OCI-LY1 (cell line): ENCODE measurements at regions not wholly inside any gene's neighbourhood (a gene's known extent, or its start where the extent isn't known, plus 50 kb on each side); places are given as distances from the start of the nearest gene placed in this dataset.

Experiments used
- H2AFZ ChIP-seq: fragments of 200-600 bp; sonication (generic), shearing (Covaris generic); 2 replicates; pipeline ENCODE4 v1.6.0; 2014; ENCODE audit warnings: antibody characterized with exemption, mild to moderate bottlenecking, low read length
- H3F3A ChIP-seq: fragments of 200-600 bp; sonication (generic), shearing (Covaris generic); 2 replicates; pipeline ENCODE4 v1.6.0; 2014; ENCODE audit warnings: mild to moderate bottlenecking, antibody characterized with exemption, low read length, moderate library complexity; ENCODE audit not compliant: insufficient read depth
- H3K27ac ChIP-seq: fragments of 200-600 bp; sonication (generic); 2 replicates; pipeline ENCODE4 v1.5.1; 2014; ENCODE audit warnings: low read length, mixed run types, mild to moderate bottlenecking, low read depth; ENCODE audit not compliant: poor library complexity, severe bottlenecking
- H3K27me3 ChIP-seq: fragments of 200-600 bp; sonication (generic); 2 replicates; pipeline ENCODE4 v1.6.0; 2014; ENCODE audit warnings: antibody characterized with exemption, mild to moderate bottlenecking, low read length, moderate library complexity; ENCODE audit not compliant: insufficient read depth
- H3K36me3 ChIP-seq: fragments of 200-600 bp; sonication (generic); 2 replicates; pipeline ENCODE4 v1.6.1; 2014; ENCODE audit warnings: mild to moderate bottlenecking, antibody characterized with exemption, low read length, moderate library complexity, mixed read lengths; ENCODE audit not compliant: insufficient read depth
- H3K4me1 ChIP-seq: fragments of 200-600 bp; sonication (generic); 2 replicates; pipeline ENCODE4 v1.5.1; 2014; ENCODE audit warnings: mild to moderate bottlenecking, low read length, moderate library complexity; ENCODE audit not compliant: insufficient read depth, severe bottlenecking
- H3K4me2 ChIP-seq: fragments of 200-600 bp; sonication (generic), shearing (Covaris generic); 2 replicates; pipeline ENCODE4 v1.6.1; 2014; ENCODE audit warnings: low read length
- H3K4me3 ChIP-seq: fragments of 200-600 bp; sonication (generic); 2 replicates; pipeline ENCODE4 v1.5.1; 2014; ENCODE audit warnings: low read length, low read depth, mild to moderate bottlenecking, mixed read lengths; ENCODE audit not compliant: poor library complexity, severe bottlenecking
- H3K79me2 ChIP-seq: fragments of 200-600 bp; shearing (Covaris generic); 2 replicates; pipeline ENCODE4 v1.6.1; 2016; ENCODE audit warnings: mixed run types, low read length, mixed read lengths; ENCODE audit not compliant: insufficient read depth
- H3K9ac ChIP-seq: fragments of 200-600 bp; sonication (generic), shearing (Covaris generic); 2 replicates; pipeline ENCODE4 v1.6.1; 2014; ENCODE audit warnings: mild to moderate bottlenecking, low read length, mixed read lengths
- H3K9me2 ChIP-seq: fragments of 200-600 bp; sonication (generic), shearing (Covaris generic); 2 replicates; pipeline ENCODE4 v1.6.1; 2014; ENCODE audit warnings: low read depth, mild to moderate bottlenecking, low read length, mixed read lengths
- H3K9me3 ChIP-seq: fragments of 200-600 bp; shearing (Covaris generic); 2 replicates; pipeline ENCODE4 v1.6.1; 2014; ENCODE audit warnings: low read length, mixed read lengths
- H4K20me1 ChIP-seq: fragments of 200-600 bp; sonication (generic), shearing (Covaris generic); 2 replicates; pipeline ENCODE4 v1.6.0; 2016; ENCODE audit warnings: mild to moderate bottlenecking, low read length; ENCODE audit not compliant: insufficient read depth
- EZH2 ChIP-seq: fragments of 200-600 bp; sonication (generic), shearing (Covaris generic); IDR thresholded peaks from 2 replicates; pipeline ENCODE4 v1.8.0; 2017; ENCODE audit warnings: borderline replicate concordance, mixed run types, mild to moderate bottlenecking, antibody characterized with exemption, low read length, moderate library complexity, mixed read lengths
- TF ChIP-seq, protein P1 (sequence below): fragments of 200-600 bp; sonication (generic), shearing (Covaris generic); IDR thresholded peaks from 2 replicates; pipeline ENCODE4 v1.5.1; 2017; ENCODE audit warnings: mild to moderate bottlenecking, antibody characterized with exemption, low read length, moderate library complexity, mixed read lengths

DNA sequence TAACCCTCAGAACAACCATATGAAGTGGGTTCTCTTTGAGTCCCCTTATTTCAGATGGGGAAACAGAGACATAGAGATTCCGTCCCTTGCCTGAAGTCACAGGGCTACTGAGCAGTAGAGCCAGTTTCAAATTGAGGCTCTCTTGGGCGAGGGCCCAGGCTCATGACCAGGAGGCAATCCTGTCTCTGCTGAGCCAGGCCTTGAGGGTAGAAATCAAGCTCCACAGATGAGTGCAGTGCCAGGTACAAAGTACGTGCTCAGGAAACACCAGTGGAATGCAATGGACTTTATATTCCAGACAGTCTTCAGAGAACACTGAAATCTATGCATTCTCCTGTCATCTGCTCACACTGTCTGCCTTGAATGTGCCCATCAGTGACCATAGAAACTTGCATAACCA lies 291.7 kb upstream of the MAF start:
- no peaks in the 10 kb centered on the region for H3K27me3 ChIP-seq
- H2AFZ ChIP-seq: no peak overlapping the region
- TF ChIP-seq, protein P1, sequence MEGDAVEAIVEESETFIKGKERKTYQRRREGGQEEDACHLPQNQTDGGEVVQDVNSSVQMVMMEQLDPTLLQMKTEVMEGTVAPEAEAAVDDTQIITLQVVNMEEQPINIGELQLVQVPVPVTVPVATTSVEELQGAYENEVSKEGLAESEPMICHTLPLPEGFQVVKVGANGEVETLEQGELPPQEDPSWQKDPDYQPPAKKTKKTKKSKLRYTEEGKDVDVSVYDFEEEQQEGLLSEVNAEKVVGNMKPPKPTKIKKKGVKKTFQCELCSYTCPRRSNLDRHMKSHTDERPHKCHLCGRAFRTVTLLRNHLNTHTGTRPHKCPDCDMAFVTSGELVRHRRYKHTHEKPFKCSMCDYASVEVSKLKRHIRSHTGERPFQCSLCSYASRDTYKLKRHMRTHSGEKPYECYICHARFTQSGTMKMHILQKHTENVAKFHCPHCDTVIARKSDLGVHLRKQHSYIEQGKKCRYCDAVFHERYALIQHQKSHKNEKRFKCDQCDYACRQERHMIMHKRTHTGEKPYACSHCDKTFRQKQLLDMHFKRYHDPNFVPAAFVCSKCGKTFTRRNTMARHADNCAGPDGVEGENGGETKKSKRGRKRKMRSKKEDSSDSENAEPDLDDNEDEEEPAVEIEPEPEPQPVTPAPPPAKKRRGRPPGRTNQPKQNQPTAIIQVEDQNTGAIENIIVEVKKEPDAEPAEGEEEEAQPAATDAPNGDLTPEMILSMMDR: no peak
- no peak for TF ChIP-seq EZH2
- no peak overlapping the region for H3K4me2 ChIP-seq
- H3K4me1 ChIP-seq: no peaks in the 10 kb centered on the region
- no peak overlapping the region for H3K4me3 ChIP-seq
- H3K9me3 ChIP-seq: no peaks in the 10 kb centered on the region
- no peaks in the 10 kb centered on the region for H4K20me1 ChIP-seq
- H3K9me2 ChIP-seq: no peaks in the 10 kb centered on the region
- H3K27ac ChIP-seq: no peak overlapping the region
- H3K9ac ChIP-seq: no peak overlapping the region
- no peaks in the 10 kb centered on the region for H3F3A ChIP-seq
- H3K79me2 ChIP-seq: no peaks in the 10 kb centered on the region
- H3K36me3 ChIP-seq: no peaks in the 10 kb centered on the region

DNA sequence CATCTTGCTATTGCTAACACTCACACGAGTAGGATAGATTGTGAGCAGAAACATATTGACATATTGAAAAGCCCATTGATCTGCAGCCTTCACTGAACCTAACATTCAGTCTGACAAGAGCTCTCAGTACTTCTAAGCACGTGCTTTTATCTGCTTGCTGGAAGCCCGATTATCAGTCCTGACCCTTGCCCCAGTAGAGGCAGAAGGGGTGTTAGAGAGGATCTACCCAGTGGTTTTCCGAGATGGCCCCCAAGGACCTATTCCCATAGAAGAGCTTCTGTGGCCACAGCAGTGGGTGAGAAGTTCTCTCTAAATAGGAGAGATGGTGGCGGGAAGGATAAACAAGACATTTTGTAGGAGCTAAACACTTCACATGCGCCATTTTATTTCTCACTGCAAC lies 290.9 kb upstream of the MAF start:
- Histone ChIP-seq H3F3A (no peaks in the 10 kb centered on the region), H3K4me2 (no peak overlapping the region), H3K27me3 (no peaks in the 10 kb centered on the region), H4K20me1 (no peaks in the 10 kb centered on the region), H3K4me1 (no peaks in the 10 kb centered on the region), H3K9ac (no peak overlapping the region), H2AFZ (no peak overlapping the region), H3K79me2 (no peaks in the 10 kb centered on the region), H3K27ac (no peak overlapping the region), H3K9me2 (no peaks in the 10 kb centered on the region), H3K4me3 (no peak overlapping the region), H3K36me3 (no peaks in the 10 kb centered on the region), H3K9me3 (no peaks in the 10 kb centered on the region)
- TF ChIP-seq, protein P1: no peak
- no peak for TF ChIP-seq EZH2

DNA sequence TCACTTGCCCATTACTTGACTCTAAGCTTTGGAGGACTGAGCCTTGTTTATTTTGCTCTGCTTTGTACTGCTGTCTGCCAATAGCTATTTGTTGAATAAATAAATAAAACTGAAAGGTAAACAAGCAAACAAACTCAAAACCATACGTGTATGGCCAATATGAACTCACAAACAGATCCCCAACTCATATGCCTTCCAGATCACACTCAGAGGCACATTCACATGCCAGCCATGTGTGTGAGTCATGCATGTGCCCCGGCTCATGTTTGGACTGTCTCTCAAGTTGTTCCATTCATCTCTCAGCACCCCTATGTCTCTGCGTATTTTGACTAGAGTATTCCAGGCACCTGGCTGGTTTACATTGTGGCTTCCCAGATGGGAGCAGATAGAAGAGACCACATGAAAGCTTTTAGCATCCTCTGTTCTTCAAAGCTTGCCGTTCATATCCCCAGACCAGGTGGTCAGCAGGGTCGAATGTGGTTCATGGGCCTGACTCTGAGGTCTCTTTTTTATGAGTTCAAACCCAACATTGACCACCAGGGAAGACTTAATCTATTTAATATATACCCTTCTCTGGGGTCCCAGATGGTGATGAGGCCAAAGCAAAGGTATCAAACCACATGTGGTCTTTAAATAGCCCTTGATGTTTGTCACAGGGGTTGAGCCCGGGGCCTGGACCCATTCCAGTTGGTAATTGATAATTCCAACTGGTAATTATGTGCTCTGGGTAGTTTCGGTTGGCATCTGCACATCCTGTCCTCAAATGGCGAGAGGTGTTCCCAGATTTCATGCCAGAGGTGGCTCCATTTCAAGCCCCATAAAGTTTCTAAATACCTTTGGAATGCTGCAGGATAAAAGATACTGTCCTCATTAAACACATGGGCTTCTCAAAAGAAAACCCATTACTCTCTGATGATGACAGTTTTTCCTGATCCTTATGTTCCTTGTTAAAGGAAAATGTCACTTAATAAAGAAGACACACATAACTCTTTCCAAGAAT lies 287.3 kb upstream of the MAF start:
- no peak overlapping the region for H3K4me2 ChIP-seq
- no peaks in the 10 kb centered on the region for H3K36me3 ChIP-seq
- H3K79me2 ChIP-seq: no peaks in the 10 kb centered on the region
- no peaks in the 10 kb centered on the region for H3K9me3 ChIP-seq
- H2AFZ ChIP-seq: no peak overlapping the region
- no peaks in the 10 kb centered on the region for H3K4me1 ChIP-seq
- no peak overlapping the region for H3K9ac ChIP-seq
- no peaks in the 10 kb centered on the region for H3F3A ChIP-seq
- H4K20me1 ChIP-seq: no peaks in the 10 kb centered on the region
- H3K9me2 ChIP-seq: no peaks in the 10 kb centered on the region
- no peak overlapping the region for H3K4me3 ChIP-seq
- TF ChIP-seq EZH2: no peak
- TF ChIP-seq, protein P1: no peak
- H3K27ac ChIP-seq: no peak overlapping the region
- no peaks in the 10 kb centered on the region for H3K27me3 ChIP-seq
